GM10248 (cell line): ENCODE measurements at regions not wholly inside any gene's neighbourhood (a gene's known extent, or its start where the extent isn't known, plus 50 kb on each side); places are given as distances from the start of the nearest gene placed in this dataset.

Experiments
- CTCF ChIA-PET: fragments of 300-600 bp; sonication (Branson Sonifier 250); formaldehyde crosslinking; extraction: SDS; loops from one replicate; lab custom pipeline; 2021; ENCODE audit warnings: antibody characterized with exemption; lab: Yijun Ruan, JAX
- POLR2A ChIA-PET: fragments of 350-650 bp; sonication (Branson Sonifier 250); formaldehyde crosslinking; extraction: SDS; loops from one replicate; lab custom pipeline; 2020; ENCODE audit warnings: antibody characterized with exemption; lab: Yijun Ruan, JAX
- DNase-seq: peaks from one replicate; pipeline ENCODE4 v3.0.0; 2012; ENCODE audit errors: extremely low spot score
- TF ChIP-seq, protein P1 (sequence below): IDR thresholded peaks from 2 replicates; pipeline ENCODE4 v1.5.1; 2012; ENCODE audit warnings: mild to moderate bottlenecking, low read depth; ENCODE audit errors: extremely low read depth, missing control alignments, control extremely low read depth

DNA sequence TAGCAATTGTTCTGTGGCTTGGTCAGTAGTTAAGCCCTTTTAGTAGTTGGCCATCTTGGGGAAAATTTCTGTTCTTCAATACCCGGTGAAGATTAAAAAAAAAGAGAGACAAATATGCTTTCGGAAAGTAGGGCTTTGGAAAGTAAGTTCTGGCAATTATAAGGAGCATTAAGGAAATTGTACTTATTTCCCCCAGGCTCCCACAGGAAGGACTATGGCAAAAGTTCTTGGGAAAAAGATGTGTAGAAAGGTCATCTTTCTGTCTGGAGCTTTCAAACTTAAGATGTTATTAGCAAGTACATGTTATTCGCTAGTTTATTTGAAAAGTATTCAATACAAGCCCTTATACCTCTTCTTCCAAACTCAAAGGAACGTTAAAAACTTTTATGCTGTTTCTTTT lies 144.5 kb downstream of the MTX2 start:
- POLR2A ChIA-PET: no interaction called here
- CTCF ChIA-PET: interaction anchor here (1.3 kb wide), 1 partner anchor 37 kb away, joined by 3 read pairs; no protein-coding TSS in a partner anchor
- DNase-seq: no peak
- TF ChIP-seq, protein P1, sequence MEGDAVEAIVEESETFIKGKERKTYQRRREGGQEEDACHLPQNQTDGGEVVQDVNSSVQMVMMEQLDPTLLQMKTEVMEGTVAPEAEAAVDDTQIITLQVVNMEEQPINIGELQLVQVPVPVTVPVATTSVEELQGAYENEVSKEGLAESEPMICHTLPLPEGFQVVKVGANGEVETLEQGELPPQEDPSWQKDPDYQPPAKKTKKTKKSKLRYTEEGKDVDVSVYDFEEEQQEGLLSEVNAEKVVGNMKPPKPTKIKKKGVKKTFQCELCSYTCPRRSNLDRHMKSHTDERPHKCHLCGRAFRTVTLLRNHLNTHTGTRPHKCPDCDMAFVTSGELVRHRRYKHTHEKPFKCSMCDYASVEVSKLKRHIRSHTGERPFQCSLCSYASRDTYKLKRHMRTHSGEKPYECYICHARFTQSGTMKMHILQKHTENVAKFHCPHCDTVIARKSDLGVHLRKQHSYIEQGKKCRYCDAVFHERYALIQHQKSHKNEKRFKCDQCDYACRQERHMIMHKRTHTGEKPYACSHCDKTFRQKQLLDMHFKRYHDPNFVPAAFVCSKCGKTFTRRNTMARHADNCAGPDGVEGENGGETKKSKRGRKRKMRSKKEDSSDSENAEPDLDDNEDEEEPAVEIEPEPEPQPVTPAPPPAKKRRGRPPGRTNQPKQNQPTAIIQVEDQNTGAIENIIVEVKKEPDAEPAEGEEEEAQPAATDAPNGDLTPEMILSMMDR: no peak

DNA sequence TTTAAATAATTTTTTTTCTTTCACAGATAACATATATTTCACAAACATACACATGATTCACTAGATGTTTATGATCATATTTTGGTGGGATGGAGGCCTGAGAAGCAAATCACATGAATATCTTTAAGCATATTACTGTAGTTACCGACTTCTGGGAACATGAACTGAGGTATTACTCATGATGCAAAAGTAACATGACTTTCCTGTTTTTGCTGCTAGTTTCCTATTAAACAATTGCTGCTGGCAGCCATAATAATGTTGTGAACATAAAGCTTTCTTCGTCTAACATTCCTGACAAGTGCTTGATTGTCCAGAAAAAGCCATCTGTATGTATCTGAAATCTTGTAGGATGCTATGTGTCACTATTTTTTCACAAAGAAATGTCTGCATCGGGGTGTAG lies 145.4 kb downstream of the MTX2 start:
- TF ChIP-seq, protein P1: no peak
- DNase-seq: no peak
- ChIA-PET CTCF (interaction anchor here (0.7 to 1.3 kb wide), 3 partner anchors 24 to 36 kb away, joined by 3 read pairs; no protein-coding TSS in a partner anchor), POLR2A (no interaction called here)

- CTCF ChIA-PET: interaction anchor here (0.7 to 1.3 kb wide), 3 partner anchors 25 to 36 kb away, joined by 3 read pairs; no protein-coding TSS in a partner anchor
These were observed 146.1 kb downstream of the MTX2 start for GRCh38 chr2:176415174-176415895.

DNA sequence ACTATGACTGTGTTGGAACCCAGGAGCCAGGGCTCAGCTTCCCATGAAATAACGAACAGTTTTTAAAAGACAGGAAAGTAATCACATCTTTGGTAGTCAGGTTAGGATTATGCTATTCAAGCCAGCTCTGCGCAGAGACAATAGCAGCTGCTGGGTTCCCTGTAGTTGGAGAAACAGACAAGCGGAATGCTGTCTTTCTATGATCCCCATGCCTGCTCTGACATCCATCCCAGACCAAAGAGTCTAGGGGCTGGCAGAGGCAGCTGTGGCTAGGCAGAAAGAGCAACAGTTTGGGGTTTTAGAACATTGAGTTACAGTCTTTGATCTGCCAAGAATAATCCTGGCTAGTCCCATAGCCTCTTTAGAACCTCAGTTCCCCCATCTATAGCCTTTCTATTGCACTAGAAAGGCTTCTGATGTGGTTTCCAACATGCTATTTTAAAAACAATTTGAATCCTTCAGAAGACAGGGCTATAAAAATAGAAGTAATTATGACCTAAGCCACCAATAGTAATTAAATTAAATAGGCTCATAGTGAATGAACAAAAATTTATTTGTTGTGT lies 146.8 kb downstream of the MTX2 start:
- no peak for DNase-seq
- ChIA-PET POLR2A (no interaction called here), CTCF (no interaction called here)
- TF ChIP-seq, protein P1: no peak

More at GRCh38 chr2:176415174-176415895, 146.1 kb downstream of the MTX2 start:
- DNase-seq: no peak
- POLR2A ChIA-PET: no interaction called here
- TF ChIP-seq, protein P1: no peak

DNA sequence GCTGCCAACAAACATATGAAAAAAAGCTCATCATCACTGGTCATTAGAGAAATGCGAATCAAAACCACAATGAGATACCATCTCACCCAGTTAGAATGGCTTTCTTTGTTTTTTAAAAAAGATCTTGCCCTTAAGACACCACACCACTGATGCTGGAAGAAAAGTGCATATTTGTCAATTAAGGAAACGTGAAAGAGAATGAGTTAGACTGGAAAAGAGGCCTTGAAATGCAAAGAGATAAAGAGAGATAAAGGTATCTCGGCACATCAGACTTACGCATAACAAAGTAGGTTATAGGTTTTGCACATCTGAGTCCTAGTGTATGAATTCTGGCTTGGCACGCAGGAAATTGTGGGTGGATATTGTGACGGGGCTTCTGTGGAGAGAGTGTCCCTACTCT lies 149.5 kb downstream of the MTX2 start:
- no peak for DNase-seq
- TF ChIP-seq, protein P1: no peak
- POLR2A ChIA-PET: no interaction called here
- CTCF ChIA-PET: no interaction called here

DNA sequence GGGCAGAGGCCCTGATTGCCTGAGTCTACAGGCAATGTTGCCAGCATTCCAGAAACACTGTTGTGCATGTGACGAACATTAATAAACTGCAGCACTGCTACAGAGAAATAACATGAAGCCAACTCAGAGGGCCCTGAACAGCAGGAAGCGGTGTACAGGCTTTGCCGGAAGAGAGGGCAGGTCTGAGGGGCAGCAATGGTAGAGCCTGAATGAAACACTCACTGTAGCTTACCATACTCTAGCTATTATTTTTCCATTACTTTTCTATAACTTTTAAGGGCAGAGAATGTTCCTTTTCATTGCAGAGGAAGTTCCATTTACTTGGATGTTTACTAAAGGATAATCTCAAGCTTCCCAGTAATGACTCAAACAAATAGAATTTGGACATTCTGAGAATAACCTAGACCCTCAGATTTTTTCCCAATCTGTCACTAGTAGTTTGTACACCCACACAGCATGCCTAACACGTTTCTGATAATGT lies 150.4 kb downstream of the MTX2 start:
- DNase-seq: no peak

More for the DNA sequence above, 150.4 kb downstream of the MTX2 start:
- ChIA-PET CTCF (no interaction called here), POLR2A (no interaction called here)
- TF ChIP-seq, protein P1: no peak
